Naive thymus-derived CD8-positive, alpha-beta T cell (primary cell): ENCODE measurements at regions not wholly inside any gene's neighbourhood (a gene's known extent, or its start where the extent isn't known, plus 50 kb on each side); places are given as distances from the start of the nearest gene placed in this dataset.
"Not testable (repeated sequence)": the region's sequence is repeated elsewhere in the genome, so short reads cannot be mapped to it uniquely, and the experiment has no call there.

Source experiments
- ATAC-seq, 2 donors: fragments of 150-1000 bp; cut with Tn5 transposase in 1 of 2; sonication (Bioruptor Pico), chemical (Tn5 transposase) in 1 of 2; 1 replicate in 1 of 2; 2 replicates in 1 of 2; pipeline ENCODE4 v1.10.0; 2021; ENCODE audit warnings: mild to moderate bottlenecking in 2 of 2, moderate library complexity in 2 of 2
- POLR2A ChIA-PET: fragments of 350-600 bp; sonication (Branson Sonifier 250); formaldehyde crosslinking; loops from one replicate; lab custom pipeline; 2021; ENCODE audit warnings: antibody characterized with exemption; lab: Charles Lee
- DNase-seq, 10 donors: peaks; one replicate each; pipeline versions ENCODE4 v3.0.0 to v3.0.0-alpha.2; 2020 to 2022
- H3K27ac Mint-ChIP-seq, 10 donors: one replicate each; pipeline ENCODE4 v1.8.0; 2020 to 2022; ENCODE audit warnings: mild to moderate bottlenecking in 10 of 10, mixed read lengths in 10 of 10, moderate library complexity in 4 of 10, inconsistent platforms in 1 of 10
- H3K27me3 Mint-ChIP-seq, 5 donors: one replicate each; pipeline ENCODE4 v1.8.0; 2021 to 2022; ENCODE audit warnings: mixed read lengths in 5 of 5
- H3K36me3 Mint-ChIP-seq, 3 donors: one replicate each; pipeline ENCODE4 v1.8.0; 2020 to 2022; ENCODE audit warnings: mixed read lengths in 3 of 3, mild to moderate bottlenecking in 2 of 3, inconsistent platforms in 1 of 3
- H3K4me1 Mint-ChIP-seq, 4 donors: one replicate each; pipeline ENCODE4 v1.8.0; 2021 to 2022; ENCODE audit warnings: mixed read lengths in 4 of 4
- H3K4me3 Mint-ChIP-seq, 10 donors: one replicate each; pipeline ENCODE4 v1.8.0; 2020 to 2022; ENCODE audit warnings: mild to moderate bottlenecking in 10 of 10, mixed read lengths in 10 of 10, moderate library complexity in 6 of 10, inconsistent platforms in 1 of 10
- H3K9me3 Mint-ChIP-seq, 9 donors: one replicate each; pipeline ENCODE4 v1.8.0; 2020 to 2022; ENCODE audit warnings: mixed read lengths in 9 of 9, mild to moderate bottlenecking in 3 of 9, inconsistent platforms in 1 of 9, moderate library complexity in 1 of 9

DNA sequence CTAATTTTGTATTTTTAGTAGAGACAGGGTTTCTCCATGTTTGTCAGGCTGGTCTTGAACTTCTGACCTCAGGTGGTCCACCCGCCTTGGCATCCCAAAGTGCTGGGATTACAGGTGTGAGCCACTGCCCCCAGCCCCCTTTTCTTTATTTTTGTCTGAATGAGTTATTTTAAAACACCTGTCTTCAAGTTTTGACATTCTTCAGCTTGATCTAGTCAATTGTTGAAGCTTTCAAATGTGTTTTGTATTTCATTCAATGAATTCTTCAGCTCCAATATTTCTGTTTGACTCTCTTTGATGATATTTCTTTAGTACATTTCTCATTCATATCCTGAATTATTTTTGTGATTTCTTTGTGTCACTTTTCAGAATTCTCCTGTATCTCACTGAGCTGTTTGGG lies 486.2 kb downstream of the DMAC1 start:
- POLR2A ChIA-PET, result no interaction called here
- Mint-ChIP-seq H3K4me3 (no peak overlapping the region), H3K27ac (no peak overlapping the region), H3K4me1 (no peaks in the 10 kb centered on the region), H3K36me3 (peaks cover 3 to 56% (median 12%) of the 10 kb centered on the region in 3 donors), H3K27me3 (peaks cover 1 to 39% (median 7%) of the 10 kb centered on the region in 5 donors), H3K9me3 (peaks cover 19 to 68% (median 46%) of the 10 kb centered on the region in 9 donors)
- DNase-seq (no peak), ATAC-seq (no peak)

DNA sequence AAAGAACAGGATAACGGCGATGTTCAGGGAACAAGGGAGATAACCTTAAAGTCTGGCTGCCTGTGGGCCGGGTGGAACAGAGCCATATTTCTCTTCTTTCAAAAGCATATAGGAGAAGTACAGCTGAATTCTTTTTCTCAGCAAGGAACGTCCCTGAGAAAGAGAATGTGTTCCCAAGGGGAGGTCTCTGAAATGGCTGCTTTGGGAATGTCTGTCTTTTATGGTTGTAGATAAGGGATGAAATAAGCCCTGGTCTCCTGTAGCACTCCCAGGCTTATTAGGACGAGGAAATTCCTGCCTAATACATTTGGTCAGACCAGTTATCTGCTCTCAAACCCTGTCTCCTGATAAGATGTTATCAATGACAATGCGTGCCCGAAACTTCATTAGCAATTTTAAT lies 490.5 kb downstream of the DMAC1 start:
- peaks cover 3 to 51% (median 10%) of the 10 kb centered on the region in 3 donors for H3K36me3 Mint-ChIP-seq
- peak overlapping the region in 1 of 10 donors; percentile 82 for H3K27ac Mint-ChIP-seq
- H3K9me3 Mint-ChIP-seq, result peaks cover 23 to 67% (median 52%) of the 10 kb centered on the region in 9 donors
- H3K4me1 Mint-ChIP-seq, POLR2A ChIA-PET, ATAC-seq, H3K4me3 Mint-ChIP-seq, DNase-seq: not testable (repeated sequence)
- peaks cover 0 to 35% (median 9%) of the 10 kb centered on the region in 5 donors for H3K27me3 Mint-ChIP-seq

DNA sequence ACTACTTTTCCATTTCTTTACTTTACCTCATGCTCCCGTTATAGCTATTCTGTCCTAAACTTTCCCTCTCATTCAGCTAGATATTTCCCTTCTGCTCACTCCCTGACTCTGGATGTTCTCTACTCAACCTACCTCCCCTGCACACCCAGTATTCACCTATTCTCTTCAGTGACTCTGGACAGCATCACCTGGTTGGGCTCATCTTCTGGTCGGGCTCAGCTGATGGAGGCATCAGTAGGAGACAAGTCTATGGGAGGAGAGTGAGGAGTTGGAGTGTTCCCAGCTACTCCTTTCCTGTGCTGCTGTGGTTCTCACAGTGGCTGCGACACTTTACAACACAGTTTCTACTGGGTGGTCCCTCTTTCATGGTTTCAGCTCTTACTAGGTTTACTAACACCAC lies 493.9 kb downstream of the DMAC1 start:
- no peak overlapping the region for H3K4me3 Mint-ChIP-seq
- H3K27me3 Mint-ChIP-seq, result peaks cover 2 to 29% (median 12%) of the 10 kb centered on the region in 5 donors
- POLR2A ChIA-PET, result no interaction called here
- no peak overlapping the region for H3K27ac Mint-ChIP-seq
- H3K36me3 Mint-ChIP-seq, result peaks cover 0 to 28% (median 2%) of the 10 kb centered on the region in 3 donors
- peaks cover 12 to 34% (median 23%) of the 10 kb centered on the region in 9 donors for H3K9me3 Mint-ChIP-seq
- ATAC-seq (no peak), DNase-seq (no peak)
- H3K4me1 Mint-ChIP-seq, result peaks cover 0 to 1% (median 0%) of the 10 kb centered on the region in 4 donors

DNA sequence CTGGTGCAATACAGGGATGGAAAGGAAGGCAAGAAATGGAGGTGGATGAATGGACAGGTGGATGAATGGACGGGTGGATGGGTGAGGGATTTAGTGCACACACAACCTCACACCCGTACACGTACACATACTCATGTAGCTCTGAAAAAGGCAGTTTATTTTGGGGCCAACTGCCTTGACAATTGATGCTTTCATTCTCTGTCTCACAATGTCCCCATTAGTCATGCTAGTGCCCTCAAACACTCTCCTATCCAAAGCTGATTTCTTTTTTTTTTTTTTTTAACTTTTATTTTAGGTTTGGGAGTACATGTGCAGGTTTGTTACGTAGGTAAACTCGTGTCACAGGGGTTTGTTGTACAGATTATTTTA lies 495.0 kb downstream of the DMAC1 start:
- no peak for DNase-seq
- no peak for ATAC-seq
- peaks cover 0 to 18% (median 0%) of the 10 kb centered on the region in 3 donors for H3K36me3 Mint-ChIP-seq
- H3K27ac Mint-ChIP-seq, result no peak overlapping the region
- peaks cover 3 to 23% (median 15%) of the 10 kb centered on the region in 9 donors for H3K9me3 Mint-ChIP-seq
- H3K27me3 Mint-ChIP-seq, result peaks cover 2 to 29% (median 12%) of the 10 kb centered on the region in 5 donors
- POLR2A ChIA-PET, result no interaction called here
- H3K4me1 Mint-ChIP-seq, result peaks cover 0 to 1% (median 0%) of the 10 kb centered on the region in 4 donors
- H3K4me3 Mint-ChIP-seq, result no peak overlapping the region

DNA sequence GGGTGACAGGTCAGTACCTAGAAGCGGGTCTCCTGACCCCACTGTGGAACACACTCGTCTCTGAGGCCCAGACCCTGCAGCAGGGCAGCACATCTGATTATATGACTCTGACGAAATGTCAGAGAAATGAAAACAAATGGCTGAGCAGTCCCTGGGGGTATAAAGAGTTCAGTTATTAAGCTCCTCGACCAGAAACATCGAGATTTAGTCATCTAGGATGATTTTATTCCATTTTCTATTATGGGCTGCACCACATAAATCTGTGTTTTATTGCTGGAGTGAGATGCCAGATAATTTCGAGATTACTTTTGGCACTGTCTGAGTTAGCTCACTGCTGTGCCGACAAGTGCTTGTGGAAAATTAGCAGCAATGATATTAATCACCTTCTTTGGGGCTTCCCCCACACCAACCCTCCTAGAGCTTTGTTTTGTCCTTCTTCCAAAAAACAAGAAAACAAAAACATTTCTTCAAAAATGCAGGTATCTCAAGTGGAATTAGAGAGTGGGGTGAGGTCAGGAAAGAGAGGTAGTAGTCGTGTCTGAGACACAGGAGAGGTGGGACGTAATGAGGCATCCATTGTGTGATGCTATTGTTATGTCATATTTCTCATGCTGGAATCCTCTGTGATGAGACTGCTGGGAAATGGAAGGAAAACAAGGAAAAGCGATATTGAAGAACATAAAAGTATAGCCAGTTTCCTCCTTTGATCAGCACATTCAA lies 495.5 kb downstream of the DMAC1 start:
- Mint-ChIP-seq H3K4me3 (no peak overlapping the region), H3K27me3 (peaks cover 2 to 29% (median 12%) of the 10 kb centered on the region in 5 donors), H3K27ac (no peak overlapping the region), H3K36me3 (peaks cover 0 to 13% (median 0%) of the 10 kb centered on the region in 3 donors), H3K9me3 (peaks cover 0 to 17% (median 11%) of the 10 kb centered on the region in 9 donors), H3K4me1 (peaks cover 0 to 1% (median 0%) of the 10 kb centered on the region in 4 donors)
- no peak for DNase-seq
- ATAC-seq, result no peak
- POLR2A ChIA-PET, result no interaction called here

DNA sequence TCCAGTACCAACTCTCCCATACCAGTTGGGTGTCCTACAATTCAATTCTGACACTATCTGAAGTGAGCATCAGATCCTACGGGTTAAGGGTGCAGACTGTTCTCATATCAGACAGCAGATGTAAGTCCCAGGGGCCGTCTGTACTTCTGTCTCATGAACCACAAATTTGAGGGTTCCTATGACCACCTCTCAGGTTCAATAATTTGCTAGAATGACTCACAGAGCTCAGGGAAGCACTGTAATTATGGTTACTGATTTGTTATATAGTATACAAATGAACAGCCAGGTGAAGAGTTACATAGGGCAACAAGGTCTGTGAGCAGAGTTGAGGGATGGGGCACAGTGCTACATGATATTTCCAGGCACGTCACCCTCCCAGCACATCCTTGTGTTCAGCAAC lies 499.1 kb downstream of the DMAC1 start:
- Mint-ChIP-seq H3K4me1 (peaks cover 4 to 10% (median 5%) of the 10 kb centered on the region in 4 donors), H3K27ac (no peak overlapping the region), H3K4me3 (no peak overlapping the region), H3K36me3 (no peaks in the 10 kb centered on the region), H3K27me3 (peaks cover 5 to 26% (median 18%) of the 10 kb centered on the region in 5 donors), H3K9me3 (no peaks in the 10 kb centered on the region)
- DNase-seq (no peak), ATAC-seq (no peak)
- POLR2A ChIA-PET, result no interaction called here

GRCh38 chr9:7298123-7298522 lies 501.5 kb downstream of the DMAC1 start:
- no peak for ATAC-seq
- DNase-seq, result no peak
- no peak overlapping the region for H3K4me3 Mint-ChIP-seq
- H3K27me3 Mint-ChIP-seq, result peaks cover 6 to 18% (median 11%) of the 10 kb centered on the region in 5 donors
- peaks cover 3 to 10% (median 5%) of the 10 kb centered on the region in 4 donors for H3K4me1 Mint-ChIP-seq
- POLR2A ChIA-PET, result no interaction called here
- H3K27ac Mint-ChIP-seq, result no peak overlapping the region
- no peaks in the 10 kb centered on the region for H3K9me3 Mint-ChIP-seq
- H3K36me3 Mint-ChIP-seq, result no peaks in the 10 kb centered on the region

DNA sequence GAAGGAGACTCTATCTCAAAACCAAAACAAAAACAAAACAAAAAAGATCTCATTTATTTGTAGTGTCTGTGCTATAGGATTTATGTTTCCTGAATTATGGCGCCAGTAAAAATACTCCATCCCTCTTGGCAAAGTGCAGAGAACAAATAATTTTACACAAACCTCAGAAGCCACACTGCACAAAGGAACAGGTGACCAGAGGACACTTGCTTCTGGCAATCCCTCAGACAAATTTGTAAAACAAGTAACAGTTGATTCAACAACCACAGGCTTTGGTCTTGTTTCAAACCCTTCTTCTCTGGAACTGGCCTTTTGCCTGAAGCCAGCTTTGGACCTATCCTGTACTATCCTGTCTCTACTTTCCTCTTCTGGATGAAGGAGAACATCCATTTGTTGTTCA lies 502.1 kb downstream of the DMAC1 start:
- POLR2A ChIA-PET, result no interaction called here

DNA sequence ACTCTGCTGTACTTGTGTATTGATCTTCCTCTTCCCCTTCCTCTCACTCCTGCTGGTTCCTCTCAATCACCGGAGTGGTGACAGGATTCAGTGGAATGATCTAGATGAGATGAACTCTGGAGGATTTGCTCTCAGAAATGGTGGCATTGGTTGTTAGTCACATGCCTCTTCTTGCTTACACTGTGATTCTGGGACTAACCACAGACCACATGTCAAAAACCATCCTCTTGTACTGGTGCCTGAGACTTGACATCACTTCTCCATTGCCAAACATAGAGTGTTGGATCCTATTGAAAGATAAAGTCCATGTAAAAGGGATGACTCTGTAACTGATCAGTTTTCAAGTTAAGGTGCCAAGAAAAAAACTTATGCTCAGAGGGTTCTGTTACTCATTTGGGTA lies 506.5 kb downstream of the DMAC1 start:
- ATAC-seq, result no peak
- POLR2A ChIA-PET, result no interaction called here
- Mint-ChIP-seq H3K27me3 (peaks cover 4 to 25% (median 9%) of the 10 kb centered on the region in 5 donors), H3K4me3 (no peak overlapping the region), H3K36me3 (no peaks in the 10 kb centered on the region), H3K9me3 (no peaks in the 10 kb centered on the region), H3K4me1 (peaks cover 2 to 8% (median 4%) of the 10 kb centered on the region in 4 donors), H3K27ac (no peak overlapping the region)
- DNase-seq, result no peak

More for the DNA sequence above, 502.1 kb downstream of the DMAC1 start:
- Mint-ChIP-seq H3K4me3 (no peak overlapping the region), H3K36me3 (no peaks in the 10 kb centered on the region), H3K9me3 (no peaks in the 10 kb centered on the region), H3K27me3 (peaks cover 4 to 15% (median 11%) of the 10 kb centered on the region in 5 donors), H3K4me1 (peaks cover 3 to 10% (median 5%) of the 10 kb centered on the region in 4 donors), H3K27ac (no peak overlapping the region)
- DNase-seq, result no peak
- ATAC-seq, result no peak

- no peak overlapping the region for H3K4me3 Mint-ChIP-seq
- no peaks in the 10 kb centered on the region for H3K4me1 Mint-ChIP-seq
- ATAC-seq (no peak), DNase-seq (no peak)
- peaks cover 3 to 19% (median 6%) of the 10 kb centered on the region in 5 donors for H3K27me3 Mint-ChIP-seq
- POLR2A ChIA-PET, result no interaction called here
- H3K36me3 Mint-ChIP-seq, result no peaks in the 10 kb centered on the region
- H3K9me3 Mint-ChIP-seq, result no peaks in the 10 kb centered on the region
- H3K27ac Mint-ChIP-seq, result no peak overlapping the region
Measured at GRCh38 chr9:7289773-7290172, 509.8 kb downstream of the DMAC1 start.

DNA sequence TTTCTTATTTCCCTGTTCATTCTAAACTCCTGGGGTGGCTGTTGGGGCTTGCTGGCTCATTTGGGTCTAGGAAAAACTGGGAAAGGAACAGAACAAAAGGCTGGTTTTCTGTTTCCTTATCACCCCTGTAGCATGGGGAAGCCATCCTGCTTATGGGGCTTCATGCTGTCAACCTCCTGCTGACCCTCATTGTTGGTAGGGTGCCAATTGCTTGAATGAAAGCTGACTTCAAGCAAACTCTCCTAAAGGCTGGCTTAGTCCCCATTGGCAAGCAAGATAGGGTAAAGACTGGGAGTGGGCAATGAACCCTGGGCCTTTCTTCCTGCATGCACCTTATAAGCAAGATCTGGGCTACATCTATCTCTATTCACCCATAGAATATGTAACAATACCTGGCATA lies 511.6 kb downstream of the DMAC1 start:
- Mint-ChIP-seq H3K36me3 (no peaks in the 10 kb centered on the region), H3K27me3 (peaks cover 2 to 21% (median 5%) of the 10 kb centered on the region in 5 donors), H3K4me3 (no peak overlapping the region), H3K4me1 (no peaks in the 10 kb centered on the region), H3K9me3 (no peaks in the 10 kb centered on the region), H3K27ac (no peak overlapping the region)
- POLR2A ChIA-PET, result no interaction called here
- ATAC-seq (no peak), DNase-seq (no peak)

- POLR2A ChIA-PET, result no interaction called here
- H3K4me1 Mint-ChIP-seq, result no peaks in the 10 kb centered on the region
- H3K27me3 Mint-ChIP-seq, result peaks cover 4 to 26% (median 5%) of the 10 kb centered on the region in 5 donors
- peaks cover 0 to 7% (median 3%) of the 10 kb centered on the region in 9 donors for H3K9me3 Mint-ChIP-seq
- H3K27ac Mint-ChIP-seq, result no peak overlapping the region
- H3K36me3 Mint-ChIP-seq, result no peaks in the 10 kb centered on the region
- no peak for ATAC-seq
- H3K4me3 Mint-ChIP-seq, result no peak overlapping the region
- no peak for DNase-seq
Measured at GRCh38 chr9:7287065-7287464, 512.5 kb downstream of the DMAC1 start.

- peaks cover 0 to 16% (median 3%) of the 10 kb centered on the region in 9 donors for H3K9me3 Mint-ChIP-seq
- ATAC-seq (no peak), DNase-seq (no peak)
- no peak overlapping the region for H3K4me3 Mint-ChIP-seq
- no peaks in the 10 kb centered on the region for H3K36me3 Mint-ChIP-seq
- H3K27me3 Mint-ChIP-seq, result peaks cover 4 to 32% (median 6%) of the 10 kb centered on the region in 5 donors
- POLR2A ChIA-PET, result no interaction called here
- no peaks in the 10 kb centered on the region for H3K4me1 Mint-ChIP-seq
- H3K27ac Mint-ChIP-seq, result no peak overlapping the region
Measured at GRCh38 chr9:7286101-7286500, 513.5 kb downstream of the DMAC1 start.
